H1 (cell line): ENCODE measurements at regions not wholly inside any gene's neighbourhood (a gene's known extent, or its start where the extent isn't known, plus 50 kb on each side); places are given as distances from the start of the nearest gene placed in this dataset.

Experiments used
- CTCF ChIA-PET: fragments of 300-600 bp; sonication (Branson Sonifier 250); formaldehyde crosslinking; loops from one replicate; lab custom pipeline; 2021; ENCODE audit not compliant: partially characterized antibody; lab: Charles Lee
- POLR2A ChIA-PET: fragments of 300-600 bp; sonication (Branson Sonifier 250); formaldehyde crosslinking; loops from one replicate; lab custom pipeline; 2021; ENCODE audit warnings: inconsistent platforms; ENCODE audit not compliant: partially characterized antibody; lab: Charles Lee
- DNase-seq, 2 experiments: peaks; one replicate each; pipeline versions ENCODE4 v3.0.0 to v3.0.0-alpha.2; 2010 to 2022; ENCODE audit warnings: low spot score in 2 of 2, low read depth in 1 of 2, mixed read lengths in 1 of 2
- FAIRE-seq: peaks from 2 replicates; lab custom pipeline; 2011; peaks lifted over from hg19 to GRCh38; lab: Jason Lieb, UNC
- H2AFZ ChIP-seq: 2 replicates; pipeline ENCODE4 v1.8.1; 2012; ENCODE audit warnings: low read length, inconsistent platforms
- H2AK5ac ChIP-seq: 2 replicates; pipeline ENCODE4 v1.6.1; 2013; ENCODE audit warnings: low read depth, low read length
- H2BK120ac ChIP-seq: replicated peaks from 2 replicates; pipeline ENCODE3; 2013; ENCODE audit warnings: low read depth, low read length, inconsistent platforms
- H2BK12ac ChIP-seq: 2 replicates; pipeline ENCODE4 v1.6.1; 2013; ENCODE audit warnings: low read depth, low read length
- H2BK15ac ChIP-seq: 2 replicates; pipeline ENCODE4 v1.6.1; 2013; ENCODE audit warnings: low read length
- H2BK20ac ChIP-seq: 2 replicates; pipeline ENCODE4 v1.6.1; 2013; ENCODE audit warnings: low read length
- H2BK5ac ChIP-seq: 2 replicates; pipeline ENCODE4 v1.6.1; 2013; ENCODE audit warnings: low read depth, low read length
- H3K14ac ChIP-seq: 2 replicates; pipeline ENCODE4 v1.6.1; 2013; ENCODE audit warnings: inconsistent platforms; ENCODE audit not compliant: insufficient read length
- H3K18ac ChIP-seq: 2 replicates; pipeline ENCODE4 v1.6.1; 2013; ENCODE audit warnings: low read length; ENCODE audit errors: extremely low read depth
- H3K23ac ChIP-seq: 2 replicates; pipeline ENCODE4 v1.6.1; 2013; ENCODE audit warnings: inconsistent platforms; ENCODE audit not compliant: insufficient read length
- H3K23me2 ChIP-seq: 2 replicates; pipeline ENCODE4 v1.6.1; 2013; ENCODE audit warnings: low read depth, low read length
- H3K27ac ChIP-seq: 2 replicates; pipeline ENCODE4 v1.6.1; 2011; ENCODE audit warnings: low read depth, low read length, inconsistent platforms
- H3K27me3 ChIP-seq, 4 experiments: replicated peaks in 1 of 4; 1 replicate in 1 of 4; 2 replicates in 3 of 4; pipeline versions ENCODE4 v1.6.1 to v1.8.1; 2011 to 2013; ENCODE audit warnings: low read length in 3 of 4, mild to moderate bottlenecking in 3 of 4, inconsistent platforms in 2 of 4, mixed read lengths in 2 of 4, moderate library complexity in 1 of 4; ENCODE audit not compliant: control insufficient read depth in 3 of 4, insufficient read depth in 3 of 4; ENCODE audit errors: extremely low read depth in 1 of 4
- H3K36me3 ChIP-seq, 4 experiments: 2 replicates each; pipeline versions ENCODE4 v1.6.1 to v1.8.1; 2011 to 2013; ENCODE audit warnings: mild to moderate bottlenecking in 4 of 4, low read length in 3 of 4, moderate library complexity in 2 of 4, control low read depth in 1 of 4, inconsistent platforms in 1 of 4; ENCODE audit not compliant: insufficient read depth in 4 of 4, control insufficient read depth in 2 of 4
- H3K4ac ChIP-seq: replicated peaks from 2 replicates; pipeline ENCODE3; 2013; ENCODE audit warnings: low read length, low read depth, mixed read lengths, inconsistent platforms; ENCODE audit not compliant: insufficient read length
- H3K4me1 ChIP-seq, 4 experiments: replicated peaks in 1 of 4; 1 replicate in 1 of 4; 2 replicates in 3 of 4; pipeline versions ENCODE4 v1.6.1 to v1.8.1; 2011 to 2013; ENCODE audit warnings: low read length in 3 of 4, inconsistent platforms in 2 of 4, mixed read lengths in 1 of 4; ENCODE audit not compliant: insufficient read depth in 4 of 4, control insufficient read depth in 3 of 4
- H3K4me2 ChIP-seq, 2 experiments: 2 replicates each; pipeline versions ENCODE4 v1.6.1 to v1.8.1; 2011 to 2013; ENCODE audit warnings: low read depth in 2 of 2, low read length in 2 of 2, control low read depth in 1 of 2, inconsistent platforms in 1 of 2, mild to moderate bottlenecking in 1 of 2; ENCODE audit not compliant: insufficient read depth in 1 of 2
- H3K4me3 ChIP-seq, 4 experiments: fragments of 200-600, 300-600 bp in 1 of 4; sonication (generic), shearing (Covaris generic), sonication (Bioruptor Twin) in 1 of 4; 2 replicates each; pipeline versions ENCODE4 v1.5.1 to v1.8.1; 2011 to 2016; ENCODE audit warnings: low read length in 4 of 4, low read depth in 3 of 4, control low read depth in 2 of 4, inconsistent platforms in 2 of 4, mild to moderate bottlenecking in 2 of 4, mixed read lengths in 1 of 4, moderate library complexity in 1 of 4; ENCODE audit not compliant: insufficient read depth in 2 of 4; ENCODE audit errors: extremely low read depth in 1 of 4
- H3K56ac ChIP-seq: replicated peaks from 2 replicates; pipeline ENCODE3; 2013; ENCODE audit warnings: low read depth, mild to moderate bottlenecking, mixed read lengths, low read length, inconsistent platforms; ENCODE audit not compliant: insufficient read length
- H3K79me1 ChIP-seq: 2 replicates; pipeline ENCODE4 v1.6.1; 2013; ENCODE audit warnings: low read depth, low read length, control low read depth
- H3K79me2 ChIP-seq, 2 experiments: 2 replicates each; pipeline versions ENCODE4 v1.6.1 to v1.8.1; 2012 to 2013; ENCODE audit warnings: low read length in 2 of 2, mild to moderate bottlenecking in 2 of 2, inconsistent platforms in 1 of 2; ENCODE audit not compliant: insufficient read depth in 2 of 2, control insufficient read depth in 1 of 2
- H3K9ac ChIP-seq, 4 experiments: replicated peaks in 1 of 4; 1 replicate in 1 of 4; 2 replicates in 3 of 4; pipeline versions ENCODE4 v1.6.1 to v1.8.1; 2011 to 2013; ENCODE audit warnings: low read depth in 3 of 4, low read length in 3 of 4, control low read depth in 2 of 4, mild to moderate bottlenecking in 2 of 4, moderate library complexity in 2 of 4, inconsistent platforms in 1 of 4; ENCODE audit errors: extremely low read depth in 1 of 4
- H3K9me3 ChIP-seq, 2 experiments: 2 replicates each; pipeline versions ENCODE4 v1.6.1 to v1.8.1; 2012 to 2013; ENCODE audit warnings: mild to moderate bottlenecking in 2 of 2, moderate library complexity in 2 of 2, control low read depth in 1 of 2, inconsistent platforms in 1 of 2, low read depth in 1 of 2, low read length in 1 of 2, mixed read lengths in 1 of 2; ENCODE audit not compliant: insufficient read depth in 2 of 2
- H4K20me1 ChIP-seq, 2 experiments: replicated peaks in 1 of 2; 2 replicates each; pipeline versions ENCODE3 to v1.8.1; 2011 to 2013; ENCODE audit warnings: inconsistent platforms in 2 of 2, low read length in 2 of 2, mild to moderate bottlenecking in 1 of 2; ENCODE audit not compliant: insufficient read depth in 2 of 2, control insufficient read depth in 1 of 2
- H4K5ac ChIP-seq: 2 replicates; pipeline ENCODE4 v1.6.1; 2013; ENCODE audit warnings: low read length, low read depth, mixed read lengths, inconsistent platforms; ENCODE audit not compliant: insufficient read length
- H4K8ac ChIP-seq: 2 replicates; pipeline ENCODE4 v1.8.0; 2013; ENCODE audit warnings: mild to moderate bottlenecking, moderate library complexity, low read length, inconsistent platforms; ENCODE audit not compliant: insufficient read depth; ENCODE audit errors: extremely low read depth
- H4K91ac ChIP-seq: replicated peaks from 2 replicates; pipeline ENCODE3; 2013; ENCODE audit warnings: low read length, mixed read lengths, inconsistent platforms; ENCODE audit not compliant: insufficient read length
- ATF2 ChIP-seq: IDR thresholded peaks from 2 replicates; pipeline ENCODE4 v1.6.1; 2012; ENCODE audit warnings: low read length, inconsistent platforms
- BRCA1 ChIP-seq: IDR thresholded peaks from 2 replicates; pipeline ENCODE4 v1.6.1; 2012; ENCODE audit warnings: low read depth, low read length, improper control_type of control experiment
- CHD2 ChIP-seq: IDR thresholded peaks from 2 replicates; pipeline ENCODE4 v1.6.1; 2012; ENCODE audit warnings: low read length, improper control_type of control experiment
- CTBP2 ChIP-seq: IDR thresholded peaks from 2 replicates; pipeline ENCODE4 v1.7.0; 2011; ENCODE audit warnings: borderline replicate concordance, mild to moderate bottlenecking, moderate library complexity, mixed read lengths, low read length; ENCODE audit not compliant: insufficient read depth, insufficient read length
- EZH2 ChIP-seq: fragments of 200-600 bp; sonication (generic); IDR thresholded peaks from 2 replicates; pipeline ENCODE4 v1.7.1; 2012; ENCODE audit warnings: low read depth, mild to moderate bottlenecking, moderate library complexity, low read length, inconsistent platforms; ENCODE audit not compliant: severe bottlenecking
- GTF2F1 ChIP-seq: IDR thresholded peaks from 2 replicates; pipeline ENCODE4 v1.6.1; 2012; ENCODE audit warnings: low read depth, low read length, improper control_type of control experiment, borderline replicate concordance
- HDAC6 ChIP-seq: IDR thresholded peaks from one replicate; pipeline ENCODE4 v1.7.1; 2012; ENCODE audit warnings: low read depth, mild to moderate bottlenecking, inconsistent platforms, low read length, moderate library complexity
- KDM5A ChIP-seq: fragments of 200-600 bp; IDR thresholded peaks from 2 replicates; pipeline ENCODE4 v1.7.1; 2012; ENCODE audit warnings: mild to moderate bottlenecking, low read length, inconsistent platforms, mixed read lengths
- RAD21 ChIP-seq, 2 experiments: IDR thresholded peaks in 1 of 2; conservative IDR thresholded peaks in 1 of 2; 2 replicates each; pipeline ENCODE4 v1.6.1; 2011; ENCODE audit warnings: low read depth in 2 of 2, low read length in 2 of 2, improper control_type of control experiment in 1 of 2, inconsistent platforms in 1 of 2, mild to moderate bottlenecking in 1 of 2, moderate library complexity in 1 of 2
- RBBP5 ChIP-seq: IDR thresholded peaks from 2 replicates; pipeline ENCODE4 v1.7.1; 2012; ENCODE audit warnings: low read depth, mild to moderate bottlenecking, inconsistent platforms, low read length, moderate library complexity, borderline replicate concordance
- SIRT6 ChIP-seq: IDR thresholded peaks from one replicate; pipeline ENCODE4 v1.7.1; 2012; ENCODE audit warnings: low read length, inconsistent platforms
- SP1 ChIP-seq: IDR thresholded peaks from 2 replicates; pipeline ENCODE4 v1.6.1; 2011; ENCODE audit warnings: low read depth, low read length
- TAF1 ChIP-seq: IDR thresholded peaks from 2 replicates; pipeline ENCODE4 v1.6.1; 2011; ENCODE audit warnings: mild to moderate bottlenecking, low read depth, low read length
- TCF12 ChIP-seq: IDR thresholded peaks from 2 replicates; pipeline ENCODE4 v1.6.1; 2011; ENCODE audit warnings: low read depth, mild to moderate bottlenecking, low read length
- ZNF274 ChIP-seq: IDR thresholded peaks from 2 replicates; pipeline ENCODE4 v1.7.0; 2012; ENCODE audit warnings: low read length, borderline replicate concordance; ENCODE audit errors: extremely low read depth

- Histone ChIP-seq H3K79me1 (no peaks in the 10 kb centered on the region), H4K91ac (no peak overlapping the region), H3K4me2 (no peak overlapping the region), H4K5ac (no peak overlapping the region), H3K56ac (no peak overlapping the region), H3K79me2 (no peaks in the 10 kb centered on the region), H3K4me1 (no peaks in the 10 kb centered on the region), H2AFZ (no peak overlapping the region), H3K23ac (no peak overlapping the region), H3K14ac (no peak overlapping the region), H3K27ac (no peak overlapping the region), H3K9ac (no peak overlapping the region), H4K20me1 (no peaks in the 10 kb centered on the region), H3K4ac (no peak overlapping the region), H3K23me2 (peaks cover 9% of the 10 kb centered on the region), H3K4me3 (no peak overlapping the region), H3K18ac (no peak overlapping the region), H3K27me3 (peaks cover 0 to 1% (median 0%) of the 10 kb centered on the region in 4 experiments; a peak in 1 of 7 replicates), H3K9me3 (no peaks in the 10 kb centered on the region), H3K36me3 (no peaks in the 10 kb centered on the region), H2BK15ac (no peak overlapping the region), H2BK5ac (no peak overlapping the region), H2AK5ac (no peak overlapping the region), H2BK20ac (no peak overlapping the region), H2BK120ac (no peak overlapping the region), H2BK12ac (no peak overlapping the region), H4K8ac (no peak overlapping the region)
- no peak for DNase-seq
- ChIA-PET POLR2A (interaction anchor here (0.8 to 3.1 kb wide), 7 partner anchors 9 to 177 kb away, joined by 3 to 19 read pairs (median 5); a partner anchor contains a TSS), CTCF (no interaction called here)
- no peak for FAIRE-seq
- TF ChIP-seq KDM5A = no peak
- no peak for TF ChIP-seq GTF2F1
- TF ChIP-seq ZNF274 = no peak
- TF ChIP-seq TCF12 = no peak
- no peak for TF ChIP-seq TAF1
- no peak for TF ChIP-seq CTBP2
- no peak for TF ChIP-seq SP1
- TF ChIP-seq ATF2 = no peak
- TF ChIP-seq SIRT6 = no peak
- TF ChIP-seq RBBP5 = no peak
- TF ChIP-seq BRCA1 = no peak
- TF ChIP-seq CHD2 = no peak
- no peak for TF ChIP-seq HDAC6
- TF ChIP-seq RAD21 (IDR thresholded peaks at IDR 0.05 in 1 of 2, conservative IDR thresholded peaks at IDR 0.05 in 1 of 2; ENCODE audit: low read depth in 2 of 2, low read length in 2 of 2) = no peak
- TF ChIP-seq EZH2 = no peak
Measured at GRCh38 chr6:26300359-26300758, 64.6 kb upstream of the BTN3A2 start.
